ENCODE measurements at regions not wholly inside any gene's neighbourhood (a gene's known extent, or its start where the extent isn't known, plus 50 kb on each side); places are given as distances from the start of the nearest gene placed in this dataset.

DNA sequence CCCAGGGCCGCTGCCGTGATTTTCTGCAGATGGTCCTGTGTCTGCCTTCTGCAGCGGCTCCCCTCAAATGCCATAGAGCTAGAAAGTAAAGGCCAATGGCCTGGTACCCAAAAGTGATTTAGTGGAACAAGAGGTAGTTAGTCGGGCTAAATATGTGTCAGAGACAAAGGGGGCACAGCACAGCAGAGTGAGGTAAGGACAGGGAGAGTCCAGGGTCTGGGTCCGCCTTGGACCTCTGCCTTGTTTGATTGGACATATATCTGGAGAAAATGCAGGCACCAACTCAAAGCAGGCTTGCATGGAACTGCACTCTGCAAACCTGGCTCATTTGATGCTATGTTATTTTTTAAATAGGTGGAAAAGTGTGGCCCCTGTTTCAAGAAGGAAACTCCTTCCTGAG, 249.6 kb upstream of the B3GAT1 start:
- TF ChIP-seq ZNF253 (CRISPR knock-in tag; conservative IDR thresholded peaks at IDR 0.05), result no peak
- no peak for TF ChIP-seq ZNF24 (IDR thresholded peaks at IDR 0.05)
- TF ChIP-seq MTA2 (IDR thresholded peaks at IDR 0.05; ENCODE audit: low read depth), result no peak
- no peak for TF ChIP-seq POLR2A (conservative IDR thresholded peaks at IDR 0.05)
- no peak for TF ChIP-seq CREB3L1 (IDR thresholded peaks at IDR 0.05; ENCODE audit: borderline replicate concordance, low read depth)
- no peak for TF ChIP-seq ZBTB7A (IDR thresholded peaks at IDR 0.05; ENCODE audit: borderline replicate concordance, control insufficient read depth, low read depth, low read length)
- TF ChIP-seq, protein P1, sequence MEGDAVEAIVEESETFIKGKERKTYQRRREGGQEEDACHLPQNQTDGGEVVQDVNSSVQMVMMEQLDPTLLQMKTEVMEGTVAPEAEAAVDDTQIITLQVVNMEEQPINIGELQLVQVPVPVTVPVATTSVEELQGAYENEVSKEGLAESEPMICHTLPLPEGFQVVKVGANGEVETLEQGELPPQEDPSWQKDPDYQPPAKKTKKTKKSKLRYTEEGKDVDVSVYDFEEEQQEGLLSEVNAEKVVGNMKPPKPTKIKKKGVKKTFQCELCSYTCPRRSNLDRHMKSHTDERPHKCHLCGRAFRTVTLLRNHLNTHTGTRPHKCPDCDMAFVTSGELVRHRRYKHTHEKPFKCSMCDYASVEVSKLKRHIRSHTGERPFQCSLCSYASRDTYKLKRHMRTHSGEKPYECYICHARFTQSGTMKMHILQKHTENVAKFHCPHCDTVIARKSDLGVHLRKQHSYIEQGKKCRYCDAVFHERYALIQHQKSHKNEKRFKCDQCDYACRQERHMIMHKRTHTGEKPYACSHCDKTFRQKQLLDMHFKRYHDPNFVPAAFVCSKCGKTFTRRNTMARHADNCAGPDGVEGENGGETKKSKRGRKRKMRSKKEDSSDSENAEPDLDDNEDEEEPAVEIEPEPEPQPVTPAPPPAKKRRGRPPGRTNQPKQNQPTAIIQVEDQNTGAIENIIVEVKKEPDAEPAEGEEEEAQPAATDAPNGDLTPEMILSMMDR (IDR thresholded peaks at IDR 0.05 in 2 of 3, conservative IDR thresholded peaks at IDR 0.05 in 1 of 3; ENCODE audit: insufficient read depth in 2 of 3, low read depth in 1 of 3, low read length in 3 of 3), result no peak
- TF ChIP-seq EHMT2 (IDR thresholded peaks at IDR 0.05), result no peak
- TF ChIP-seq MXI1 (IDR thresholded peaks at IDR 0.05; ENCODE audit: low read depth, low read length), result no peak
- no peak for TF ChIP-seq ZNF695 (CRISPR knock-in tag; IDR thresholded peaks at IDR 0.05)
- no peak for TF ChIP-seq HNRNPLL (IDR thresholded peaks at IDR 0.05; ENCODE audit: low read depth, low read length, poor library complexity, severe bottlenecking)
- no peak for TF ChIP-seq BHLHE40 (IDR thresholded peaks at IDR 0.05; ENCODE audit: low read length)
